Choroid plexus epithelial cell (primary cell): ENCODE measurements at regions not wholly inside any gene's neighbourhood (a gene's known extent, or its start where the extent isn't known, plus 50 kb on each side); places are given as distances from the start of the nearest gene placed in this dataset.

Source experiments
- DNase-seq: peaks from one replicate; pipeline ENCODE4 v3.0.0-alpha.2; 2010; ENCODE audit warnings: low read depth
- H3K4me3 ChIP-seq: 2 replicates; pipeline ENCODE4 v1.5.1; 2011; ENCODE audit warnings: low read depth, mild to moderate bottlenecking, control low read depth, low read length, moderate library complexity
- CTCF ChIP-seq: conservative IDR thresholded peaks from 2 replicates; pipeline ENCODE4 v1.5.1; 2011; ENCODE audit warnings: low read depth, mild to moderate bottlenecking, control low read depth, inconsistent platforms, low read length, moderate library complexity

GRCh38 chr15:36315649-36316048 is 263.8 kb upstream of the CDIN1 start:
- no peak for DNase-seq
- TF ChIP-seq CTCF: no peak
- no peak overlapping the region for H3K4me3 ChIP-seq

- no peak for TF ChIP-seq CTCF
- no peak for DNase-seq
- no peak overlapping the region for H3K4me3 ChIP-seq
Observed at GRCh38 chr15:36323615-36324014, 255.8 kb upstream of the CDIN1 start.

- TF ChIP-seq CTCF: no peak
- no peak overlapping the region for H3K4me3 ChIP-seq
- no peak for DNase-seq
Observed at GRCh38 chr15:36325206-36325605, 254.2 kb upstream of the CDIN1 start.

- H3K4me3 ChIP-seq: no peak overlapping the region
- no peak for TF ChIP-seq CTCF
- no peak for DNase-seq
Observed at GRCh38 chr15:36329592-36329991, 249.8 kb upstream of the CDIN1 start.

- H3K4me3 ChIP-seq: no peak overlapping the region
- TF ChIP-seq CTCF: no peak
- DNase-seq: no peak
Observed at GRCh38 chr15:36330598-36330997, 248.8 kb upstream of the CDIN1 start.

- DNase-seq: peak; percentile 21
- no peak for TF ChIP-seq CTCF
- no peak overlapping the region for H3K4me3 ChIP-seq
Observed at GRCh38 chr15:36331531-36332275, 247.7 kb upstream of the CDIN1 start.

- no peak overlapping the region for H3K4me3 ChIP-seq
- DNase-seq: peak; percentile 30
- no peak for TF ChIP-seq CTCF
Observed at GRCh38 chr15:36332301-36332700, 247.1 kb upstream of the CDIN1 start.
